ENCODE measurements at regions not wholly inside any gene's neighbourhood (a gene's known extent, or its start where the extent isn't known, plus 50 kb on each side); places are given as distances from the start of the nearest gene placed in this dataset.

DNA sequence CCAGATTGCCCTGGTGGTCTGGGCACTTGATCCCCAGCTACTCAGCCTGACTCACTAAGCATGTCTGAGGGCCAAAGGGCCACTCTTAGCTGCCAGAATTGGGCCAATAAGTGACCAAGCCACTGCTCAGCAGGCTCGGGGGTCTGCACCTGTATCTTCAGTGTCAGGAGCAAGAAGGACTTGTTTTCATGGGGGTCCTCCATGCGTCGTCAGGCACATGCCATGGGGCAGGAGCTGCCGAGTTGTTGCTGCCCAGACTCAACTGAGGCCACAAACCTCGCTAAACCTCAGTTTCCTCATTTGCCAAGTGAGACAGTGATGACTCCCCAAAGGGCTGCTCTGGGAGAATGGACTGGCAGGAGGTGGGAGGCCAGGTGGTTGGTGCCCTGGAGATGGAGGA, 158.6 kb upstream of the GDF10 start:
- Histone ChIP-seq H3K9me3 (ENCODE audit: control insufficient read depth in 4 of 4, low read length in 3 of 4) (no peaks in the 10 kb centered on the region), H3K27ac (ENCODE audit: low read depth in 1 of 2, low read length in 2 of 2) (no peak overlapping the region), H3K36me3 (ENCODE audit: control insufficient read depth in 4 of 4, insufficient read depth in 3 of 4, low read depth in 1 of 4, low read length in 3 of 4) (no peaks in the 10 kb centered on the region), H3K27me3 (ENCODE audit: control insufficient read depth in 4 of 4, insufficient read depth in 4 of 4, low read length in 3 of 4) (no peaks in the 10 kb centered on the region), H3K4me1 (ENCODE audit: control insufficient read depth in 4 of 4, insufficient read depth in 4 of 4, low read length in 3 of 4) (no peaks in the 10 kb centered on the region), H3K9ac (ENCODE audit: low read depth in 1 of 2, low read length in 2 of 2) (no peak overlapping the region), H3K4me3 (ENCODE audit: low read depth in 1 of 3, low read length in 3 of 3) (no peak overlapping the region)
- no peak for TF ChIP-seq TAF1 (conservative IDR thresholded peaks at IDR 0.05)
- TF ChIP-seq, protein P1, sequence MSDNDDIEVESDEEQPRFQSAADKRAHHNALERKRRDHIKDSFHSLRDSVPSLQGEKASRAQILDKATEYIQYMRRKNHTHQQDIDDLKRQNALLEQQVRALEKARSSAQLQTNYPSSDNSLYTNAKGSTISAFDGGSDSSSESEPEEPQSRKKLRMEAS (IDR thresholded peaks at IDR 0.05) = no peak
- no peak for TF ChIP-seq FOXA1 (IDR thresholded peaks at IDR 0.05)
- no peak for TF ChIP-seq NR2F2 (IDR thresholded peaks at IDR 0.05)
- TF ChIP-seq EGR1 (IDR thresholded peaks at IDR 0.05; ENCODE audit: low read depth in 2 of 2) = no peak
- TF ChIP-seq YY1 (IDR thresholded peaks at IDR 0.05) = no peak
- no peak for TF ChIP-seq SP1 (IDR thresholded peaks at IDR 0.05)
- no peak for TF ChIP-seq GABPA (IDR thresholded peaks at IDR 0.05 in 1 of 2, conservative IDR thresholded peaks at IDR 0.05 in 1 of 2)
- 86% methylated on average over 5 of the region's 5 CpGs for WGBS
- no peak for DNase-seq (ENCODE audit: low spot score)

DNA sequence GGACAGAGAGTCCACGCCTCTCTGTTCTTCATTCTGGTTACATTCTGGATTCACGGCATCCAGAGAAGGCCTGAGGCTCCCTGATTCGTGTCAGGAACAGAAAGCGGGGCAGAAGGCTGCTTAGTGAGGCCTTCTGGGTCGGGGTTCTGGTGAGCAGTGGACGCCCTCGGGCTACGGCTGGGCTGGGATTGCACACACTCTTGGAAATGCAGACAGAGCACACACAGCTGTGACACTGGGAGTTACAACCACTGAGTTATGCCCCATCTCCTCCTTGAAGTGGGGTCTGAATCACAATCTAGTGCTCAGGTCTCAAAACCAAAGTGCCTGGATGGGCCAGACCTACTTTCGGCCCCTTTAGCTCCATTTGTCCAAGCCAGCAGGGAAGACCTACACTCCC, 156.9 kb upstream of the GDF10 start:
- 93% methylated on average over 9 of the region's 9 CpGs for WGBS
- Histone ChIP-seq H3K36me3 (ENCODE audit: control insufficient read depth in 4 of 4, insufficient read depth in 3 of 4, low read depth in 1 of 4, low read length in 3 of 4) (no peaks in the 10 kb centered on the region), H3K27me3 (ENCODE audit: control insufficient read depth in 4 of 4, insufficient read depth in 4 of 4, low read length in 3 of 4) (no peaks in the 10 kb centered on the region), H3K9ac (ENCODE audit: low read depth in 1 of 2, low read length in 2 of 2) (no peak overlapping the region), H3K4me3 (ENCODE audit: low read depth in 1 of 3, low read length in 3 of 3) (no peak overlapping the region), H3K27ac (ENCODE audit: low read depth in 1 of 2, low read length in 2 of 2) (no peak overlapping the region), H3K9me3 (ENCODE audit: control insufficient read depth in 4 of 4, low read length in 3 of 4) (no peaks in the 10 kb centered on the region), H3K4me1 (ENCODE audit: control insufficient read depth in 4 of 4, insufficient read depth in 4 of 4, low read length in 3 of 4) (no peaks in the 10 kb centered on the region)
- DNase-seq (ENCODE audit: low spot score) = no peak
- TF ChIP-seq EGR1 (IDR thresholded peaks at IDR 0.05; ENCODE audit: low read depth in 2 of 2) = no peak
- no peak for TF ChIP-seq SP1 (IDR thresholded peaks at IDR 0.05)
- no peak for TF ChIP-seq TAF1 (conservative IDR thresholded peaks at IDR 0.05)
- TF ChIP-seq FOXA1 (IDR thresholded peaks at IDR 0.05) = no peak
- TF ChIP-seq, protein P2, sequence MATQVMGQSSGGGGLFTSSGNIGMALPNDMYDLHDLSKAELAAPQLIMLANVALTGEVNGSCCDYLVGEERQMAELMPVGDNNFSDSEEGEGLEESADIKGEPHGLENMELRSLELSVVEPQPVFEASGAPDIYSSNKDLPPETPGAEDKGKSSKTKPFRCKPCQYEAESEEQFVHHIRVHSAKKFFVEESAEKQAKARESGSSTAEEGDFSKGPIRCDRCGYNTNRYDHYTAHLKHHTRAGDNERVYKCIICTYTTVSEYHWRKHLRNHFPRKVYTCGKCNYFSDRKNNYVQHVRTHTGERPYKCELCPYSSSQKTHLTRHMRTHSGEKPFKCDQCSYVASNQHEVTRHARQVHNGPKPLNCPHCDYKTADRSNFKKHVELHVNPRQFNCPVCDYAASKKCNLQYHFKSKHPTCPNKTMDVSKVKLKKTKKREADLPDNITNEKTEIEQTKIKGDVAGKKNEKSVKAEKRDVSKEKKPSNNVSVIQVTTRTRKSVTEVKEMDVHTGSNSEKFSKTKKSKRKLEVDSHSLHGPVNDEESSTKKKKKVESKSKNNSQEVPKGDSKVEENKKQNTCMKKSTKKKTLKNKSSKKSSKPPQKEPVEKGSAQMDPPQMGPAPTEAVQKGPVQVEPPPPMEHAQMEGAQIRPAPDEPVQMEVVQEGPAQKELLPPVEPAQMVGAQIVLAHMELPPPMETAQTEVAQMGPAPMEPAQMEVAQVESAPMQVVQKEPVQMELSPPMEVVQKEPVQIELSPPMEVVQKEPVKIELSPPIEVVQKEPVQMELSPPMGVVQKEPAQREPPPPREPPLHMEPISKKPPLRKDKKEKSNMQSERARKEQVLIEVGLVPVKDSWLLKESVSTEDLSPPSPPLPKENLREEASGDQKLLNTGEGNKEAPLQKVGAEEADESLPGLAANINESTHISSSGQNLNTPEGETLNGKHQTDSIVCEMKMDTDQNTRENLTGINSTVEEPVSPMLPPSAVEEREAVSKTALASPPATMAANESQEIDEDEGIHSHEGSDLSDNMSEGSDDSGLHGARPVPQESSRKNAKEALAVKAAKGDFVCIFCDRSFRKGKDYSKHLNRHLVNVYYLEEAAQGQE (IDR thresholded peaks at IDR 0.05) = no peak
- no peak for TF ChIP-seq RXRA (IDR thresholded peaks at IDR 0.05)
- TF ChIP-seq HNF4A (conservative IDR thresholded peaks at IDR 0.05) = no peak
- TF ChIP-seq, protein P1 (IDR thresholded peaks at IDR 0.05) = no peak
- TF ChIP-seq, protein P3, sequence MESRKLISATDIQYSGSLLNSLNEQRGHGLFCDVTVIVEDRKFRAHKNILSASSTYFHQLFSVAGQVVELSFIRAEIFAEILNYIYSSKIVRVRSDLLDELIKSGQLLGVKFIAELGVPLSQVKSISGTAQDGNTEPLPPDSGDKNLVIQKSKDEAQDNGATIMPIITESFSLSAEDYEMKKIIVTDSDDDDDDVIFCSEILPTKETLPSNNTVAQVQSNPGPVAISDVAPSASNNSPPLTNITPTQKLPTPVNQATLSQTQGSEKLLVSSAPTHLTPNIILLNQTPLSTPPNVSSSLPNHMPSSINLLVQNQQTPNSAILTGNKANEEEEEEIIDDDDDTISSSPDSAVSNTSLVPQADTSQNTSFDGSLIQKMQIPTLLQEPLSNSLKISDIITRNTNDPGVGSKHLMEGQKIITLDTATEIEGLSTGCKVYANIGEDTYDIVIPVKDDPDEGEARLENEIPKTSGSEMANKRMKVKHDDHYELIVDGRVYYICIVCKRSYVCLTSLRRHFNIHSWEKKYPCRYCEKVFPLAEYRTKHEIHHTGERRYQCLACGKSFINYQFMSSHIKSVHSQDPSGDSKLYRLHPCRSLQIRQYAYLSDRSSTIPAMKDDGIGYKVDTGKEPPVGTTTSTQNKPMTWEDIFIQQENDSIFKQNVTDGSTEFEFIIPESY (IDR thresholded peaks at IDR 0.05) = no peak
- TF ChIP-seq, protein P4, sequence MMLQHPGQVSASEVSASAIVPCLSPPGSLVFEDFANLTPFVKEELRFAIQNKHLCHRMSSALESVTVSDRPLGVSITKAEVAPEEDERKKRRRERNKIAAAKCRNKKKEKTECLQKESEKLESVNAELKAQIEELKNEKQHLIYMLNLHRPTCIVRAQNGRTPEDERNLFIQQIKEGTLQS (IDR thresholded peaks at IDR 0.05) = no peak
- TF ChIP-seq GABPA (IDR thresholded peaks at IDR 0.05 in 1 of 2, conservative IDR thresholded peaks at IDR 0.05 in 1 of 2) = no peak
- TF ChIP-seq, protein P5, sequence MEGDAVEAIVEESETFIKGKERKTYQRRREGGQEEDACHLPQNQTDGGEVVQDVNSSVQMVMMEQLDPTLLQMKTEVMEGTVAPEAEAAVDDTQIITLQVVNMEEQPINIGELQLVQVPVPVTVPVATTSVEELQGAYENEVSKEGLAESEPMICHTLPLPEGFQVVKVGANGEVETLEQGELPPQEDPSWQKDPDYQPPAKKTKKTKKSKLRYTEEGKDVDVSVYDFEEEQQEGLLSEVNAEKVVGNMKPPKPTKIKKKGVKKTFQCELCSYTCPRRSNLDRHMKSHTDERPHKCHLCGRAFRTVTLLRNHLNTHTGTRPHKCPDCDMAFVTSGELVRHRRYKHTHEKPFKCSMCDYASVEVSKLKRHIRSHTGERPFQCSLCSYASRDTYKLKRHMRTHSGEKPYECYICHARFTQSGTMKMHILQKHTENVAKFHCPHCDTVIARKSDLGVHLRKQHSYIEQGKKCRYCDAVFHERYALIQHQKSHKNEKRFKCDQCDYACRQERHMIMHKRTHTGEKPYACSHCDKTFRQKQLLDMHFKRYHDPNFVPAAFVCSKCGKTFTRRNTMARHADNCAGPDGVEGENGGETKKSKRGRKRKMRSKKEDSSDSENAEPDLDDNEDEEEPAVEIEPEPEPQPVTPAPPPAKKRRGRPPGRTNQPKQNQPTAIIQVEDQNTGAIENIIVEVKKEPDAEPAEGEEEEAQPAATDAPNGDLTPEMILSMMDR (IDR thresholded peaks at IDR 0.05; ENCODE audit: low read depth, low read length, missing input control) = no peak
- no peak for TF ChIP-seq YY1 (IDR thresholded peaks at IDR 0.05)
- no peak for TF ChIP-seq NR2F2 (IDR thresholded peaks at IDR 0.05)
- TF ChIP-seq RAD21 (IDR thresholded peaks at IDR 0.05) = no peak

Data from liver (tissue), 8 donors.